GM04503 (cell line): ENCODE measurements at regions not wholly inside any gene's neighbourhood (a gene's known extent, or its start where the extent isn't known, plus 50 kb on each side); places are given as distances from the start of the nearest gene placed in this dataset.

Experiments
- DNase-seq: peaks from one replicate; pipeline ENCODE4 v3.0.0-alpha.2; 2012; ENCODE audit warnings: low read depth

GRCh38 chr16:65790768-65791167 lies 575.7 kb upstream of the CDH5 start:
- DNase-seq: no peak

GRCh38 chr16:65789161-65789945 lies 577.1 kb upstream of the CDH5 start:
- no peak for DNase-seq

- no peak for DNase-seq
Observed at GRCh38 chr16:65788434-65789140, 577.9 kb upstream of the CDH5 start.

- DNase-seq: no peak
Observed at GRCh38 chr16:65787921-65788320, 578.6 kb upstream of the CDH5 start.

GRCh38 chr16:65786916-65787315 lies 579.6 kb upstream of the CDH5 start:
- DNase-seq: no peak

GRCh38 chr16:65783709-65784474 lies 582.6 kb upstream of the CDH5 start:
- no peak for DNase-seq

- DNase-seq: peak; percentile 80
Observed at GRCh38 chr16:65782611-65783600, 583.6 kb upstream of the CDH5 start.

- no peak for DNase-seq
Observed at GRCh38 chr16:65781855-65782254, 584.6 kb upstream of the CDH5 start.

GRCh38 chr16:65781363-65781762 lies 585.1 kb upstream of the CDH5 start:
- DNase-seq: no peak

- no peak for DNase-seq
Observed at GRCh38 chr16:65779201-65779600, 587.3 kb upstream of the CDH5 start.

- no peak for DNase-seq
Observed at GRCh38 chr16:65776639-65777183, 589.8 kb upstream of the CDH5 start.

GRCh38 chr16:65775829-65776228 lies 590.7 kb upstream of the CDH5 start:
- no peak for DNase-seq

GRCh38 chr16:65774350-65774749 lies 592.1 kb upstream of the CDH5 start:
- DNase-seq: no peak

GRCh38 chr16:65773301-65773874 lies 593.1 kb upstream of the CDH5 start:
- DNase-seq: no peak

- DNase-seq: no peak
Observed at GRCh38 chr16:65772134-65772732, 594.3 kb upstream of the CDH5 start.

GRCh38 chr16:65771707-65772106 lies 594.8 kb upstream of the CDH5 start:
- DNase-seq: no peak

GRCh38 chr16:65770752-65771151 lies 595.7 kb upstream of the CDH5 start:
- no peak for DNase-seq

GRCh38 chr16:65769776-65770438 lies 596.6 kb upstream of the CDH5 start:
- no peak for DNase-seq

GRCh38 chr16:65769055-65769465 lies 597.4 kb upstream of the CDH5 start:
- no peak for DNase-seq

- no peak for DNase-seq
Observed at GRCh38 chr16:65767125-65767524, 599.4 kb upstream of the CDH5 start.
